Stomach (tissue), 8 donors: ENCODE measurements at regions not wholly inside any gene's neighbourhood (a gene's known extent, or its start where the extent isn't known, plus 50 kb on each side); places are given as distances from the start of the nearest gene placed in this dataset.

Experiments used
- DNase-seq, 2 donors: peaks; one replicate each; pipeline versions ENCODE4 v3.0.0 to v3.0.0-alpha.2; 2013 to 2019
- H3K27ac ChIP-seq, 5 donors: fragments of 200-600 bp in 4 of 5; sonication (generic) in 4 of 5; one replicate each; pipeline ENCODE4 v1.5.1; 2013 to 2019; ENCODE audit warnings: mild to moderate bottlenecking in 1 of 5, moderate library complexity in 1 of 5
- H3K27me3 ChIP-seq, 3 donors: fragments of 200-600 bp; sonication (generic); one replicate each; pipeline ENCODE4 v1.5.1; 2017 to 2019; ENCODE audit warnings: mixed run types in 1 of 3
- H3K36me3 ChIP-seq, 4 donors: fragments of 200-600 bp; sonication (generic); 1 replicate in 3 of 4; 2 replicates in 1 of 4; pipeline ENCODE4 v1.5.1; 2016 to 2019
- H3K4me1 ChIP-seq, 4 donors: fragments of 200-600 bp; sonication (generic); one replicate each; pipeline ENCODE4 v1.5.1; 2016 to 2019
- H3K4me3 ChIP-seq, 4 donors: fragments of 200-600 bp; sonication (generic) in 3 of 4; one replicate each; pipeline ENCODE4 v1.5.1; 2016 to 2019; ENCODE audit warnings: mild to moderate bottlenecking in 1 of 4
- H3K9me3 ChIP-seq, 4 donors: fragments of 200-600 bp; sonication (generic); one replicate each; pipeline ENCODE4 v1.5.1; 2016 to 2019
- EP300 ChIP-seq: sonication (generic); formaldehyde crosslinking; IDR thresholded peaks from one replicate; pipeline ENCODE4 v1.6.1; 2017; ENCODE audit warnings: antibody characterized with exemption
- POLR2A ChIP-seq, 4 donors: fragments of 450-650 bp; IDR thresholded peaks; one replicate each; pipeline ENCODE4 v1.6.1; 2016; ENCODE audit warnings: antibody characterized with exemption in 4 of 4, control low read depth in 2 of 4, mild to moderate bottlenecking in 1 of 4, moderate library complexity in 1 of 4
- POLR2AphosphoS5 ChIP-seq, 3 donors: sonication (generic); formaldehyde crosslinking; IDR thresholded peaks; one replicate each; pipeline ENCODE4 v1.6.1; 2016; ENCODE audit warnings: antibody characterized with exemption in 3 of 3
- WGBS, 5 donors: extraction: QIAGEN DNeasy Blood & Tissue Kit in 3 of 5; methylation state at CpG; one replicate each; pipeline versions ENCODE4 v1.1.5 to v1.1.7; 2013 to 2018; 5-methylcytosine and 5-hydroxymethylcytosine counted together
- intact Hi-C: fragments of 100-400 bp; cut with DNase I; formaldehyde crosslinking; loops from one replicate; pipeline ENCODE4 v1.15.1; 2023; ENCODE audit warnings: low total_unique reads
- TF ChIP-seq, protein P1 (sequence below), 7 experiments: fragments of 450-650 bp in 4 of 7; fragments of 200-600 bp in 3 of 7; sonication (generic) in 3 of 7; IDR thresholded peaks; one replicate each; pipeline ENCODE4 v1.5.1; 2016 to 2019; ENCODE audit warnings: antibody characterized with exemption in 7 of 7, control low read depth in 2 of 7, mild to moderate bottlenecking in 1 of 7
- donor health status: healthy with polysubstance abuse.
- donor health status: Bipolar disorder and iron deficiency.
- donor health status: healthy.

DNA sequence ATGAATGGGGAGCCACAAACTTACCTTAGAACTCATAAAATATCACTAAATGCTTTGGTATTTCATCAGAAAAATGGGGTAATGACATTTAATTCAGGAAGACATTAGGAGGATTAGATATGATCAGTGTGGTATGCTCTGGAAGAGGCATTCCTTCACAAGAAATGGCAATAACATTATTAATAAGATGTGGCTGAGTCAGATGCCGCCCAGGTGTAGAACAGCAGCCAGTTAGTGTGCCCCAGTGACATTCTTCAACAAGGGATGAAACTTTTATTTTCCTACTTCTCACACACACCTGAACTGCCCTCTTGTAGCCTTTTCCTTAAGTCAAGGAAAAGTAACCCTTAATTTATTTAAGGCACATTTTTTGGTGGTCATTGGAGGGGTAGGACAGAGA, 69.2 kb upstream of the DYNAP start:
- Histone ChIP-seq H3K36me3 (no peaks in the 10 kb centered on the region), H3K27ac (no peak overlapping the region), H3K27me3 (no peaks in the 10 kb centered on the region), H3K9me3 (no peaks in the 10 kb centered on the region), H3K4me1 (no peaks in the 10 kb centered on the region), H3K4me3 (no peak overlapping the region)
- no peak for DNase-seq
- WGBS, 5 donors = 86 to 96% (median 91%) methylated on average over 1 of the region's 1 CpG
- TF ChIP-seq, protein P1, sequence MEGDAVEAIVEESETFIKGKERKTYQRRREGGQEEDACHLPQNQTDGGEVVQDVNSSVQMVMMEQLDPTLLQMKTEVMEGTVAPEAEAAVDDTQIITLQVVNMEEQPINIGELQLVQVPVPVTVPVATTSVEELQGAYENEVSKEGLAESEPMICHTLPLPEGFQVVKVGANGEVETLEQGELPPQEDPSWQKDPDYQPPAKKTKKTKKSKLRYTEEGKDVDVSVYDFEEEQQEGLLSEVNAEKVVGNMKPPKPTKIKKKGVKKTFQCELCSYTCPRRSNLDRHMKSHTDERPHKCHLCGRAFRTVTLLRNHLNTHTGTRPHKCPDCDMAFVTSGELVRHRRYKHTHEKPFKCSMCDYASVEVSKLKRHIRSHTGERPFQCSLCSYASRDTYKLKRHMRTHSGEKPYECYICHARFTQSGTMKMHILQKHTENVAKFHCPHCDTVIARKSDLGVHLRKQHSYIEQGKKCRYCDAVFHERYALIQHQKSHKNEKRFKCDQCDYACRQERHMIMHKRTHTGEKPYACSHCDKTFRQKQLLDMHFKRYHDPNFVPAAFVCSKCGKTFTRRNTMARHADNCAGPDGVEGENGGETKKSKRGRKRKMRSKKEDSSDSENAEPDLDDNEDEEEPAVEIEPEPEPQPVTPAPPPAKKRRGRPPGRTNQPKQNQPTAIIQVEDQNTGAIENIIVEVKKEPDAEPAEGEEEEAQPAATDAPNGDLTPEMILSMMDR (IDR thresholded peaks at IDR 0.05) = no peak
- TF ChIP-seq EP300 = no peak
- TF ChIP-seq POLR2A (IDR thresholded peaks at IDR 0.05) = no peak
- TF ChIP-seq POLR2AphosphoS5 (IDR thresholded peaks at IDR 0.05) = no peak
- intact Hi-C loops = no loop called here

DNA sequence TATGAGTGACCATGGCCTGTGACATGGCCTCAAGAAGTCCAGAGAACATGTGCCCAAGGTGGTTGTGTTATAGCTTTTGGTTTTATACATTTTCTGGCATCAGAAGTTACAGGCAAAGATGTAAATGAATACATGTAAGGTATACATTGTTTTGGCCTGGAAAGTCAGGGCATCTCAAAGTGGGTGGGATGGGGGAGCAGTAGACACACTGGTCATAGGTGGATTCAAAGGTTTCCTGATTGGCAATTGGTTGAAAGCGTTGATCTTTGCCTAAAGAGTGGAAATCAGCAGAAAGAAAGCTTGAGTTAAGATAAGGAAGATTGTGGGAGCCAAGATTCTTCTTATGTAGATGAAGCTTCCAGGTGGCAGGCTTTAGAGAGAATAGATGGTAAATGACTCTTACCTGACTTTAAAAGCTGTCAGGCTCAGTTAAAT, 62.1 kb upstream of the DYNAP start:
- intact Hi-C loops = no loop called here
- H3K27ac ChIP-seq = no peak overlapping the region
- no peaks in the 10 kb centered on the region for H3K36me3 ChIP-seq
- H3K4me1 ChIP-seq = no peaks in the 10 kb centered on the region
- WGBS, 5 donors = 26 to 57% (median 50%) methylated on average over 1 of the region's 1 CpG
- DNase-seq = no peak
- TF ChIP-seq, protein P1 (IDR thresholded peaks at IDR 0.05) = no peak
- TF ChIP-seq POLR2A (IDR thresholded peaks at IDR 0.05) (no peak), POLR2AphosphoS5 (IDR thresholded peaks at IDR 0.05) (no peak), EP300 (no peak)
- H3K9me3 ChIP-seq = no peaks in the 10 kb centered on the region
- H3K4me3 ChIP-seq = no peak overlapping the region
- no peaks in the 10 kb centered on the region for H3K27me3 ChIP-seq

DNA sequence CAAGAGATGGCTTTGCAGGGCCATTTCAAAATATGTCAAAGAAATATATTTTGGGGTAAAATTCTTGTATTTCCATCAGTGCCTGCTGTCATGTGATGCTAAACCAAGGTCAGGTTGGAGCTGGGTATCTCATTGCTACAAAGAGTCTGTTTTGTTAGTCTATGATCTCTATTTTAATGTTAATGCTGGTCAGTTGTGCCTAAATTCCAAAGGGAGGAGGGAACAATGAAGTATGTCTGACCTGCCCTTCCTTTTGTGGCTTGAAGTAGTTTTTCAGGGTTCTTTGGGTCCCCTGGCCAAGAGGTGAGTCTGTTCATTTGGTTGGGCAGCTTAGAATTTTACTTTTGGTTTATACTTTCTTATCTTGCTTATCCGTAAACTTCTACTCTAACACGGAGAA, 61.6 kb upstream of the DYNAP start:
- H3K4me3 ChIP-seq = no peak overlapping the region
- TF ChIP-seq, protein P1 (IDR thresholded peaks at IDR 0.05) = no peak
- no peak for TF ChIP-seq EP300
- no peak for TF ChIP-seq POLR2A (IDR thresholded peaks at IDR 0.05)
- no peak for TF ChIP-seq POLR2AphosphoS5 (IDR thresholded peaks at IDR 0.05)
- no peaks in the 10 kb centered on the region for H3K27me3 ChIP-seq
- H3K27ac ChIP-seq = no peak overlapping the region
- H3K36me3 ChIP-seq = no peaks in the 10 kb centered on the region
- no peaks in the 10 kb centered on the region for H3K4me1 ChIP-seq
- 21 to 37% (median 29%) methylated on average over 2 of the region's 2 CpGs for WGBS, 5 donors
- H3K9me3 ChIP-seq = no peaks in the 10 kb centered on the region
- intact Hi-C loops = no loop called here
- DNase-seq = no peak

DNA sequence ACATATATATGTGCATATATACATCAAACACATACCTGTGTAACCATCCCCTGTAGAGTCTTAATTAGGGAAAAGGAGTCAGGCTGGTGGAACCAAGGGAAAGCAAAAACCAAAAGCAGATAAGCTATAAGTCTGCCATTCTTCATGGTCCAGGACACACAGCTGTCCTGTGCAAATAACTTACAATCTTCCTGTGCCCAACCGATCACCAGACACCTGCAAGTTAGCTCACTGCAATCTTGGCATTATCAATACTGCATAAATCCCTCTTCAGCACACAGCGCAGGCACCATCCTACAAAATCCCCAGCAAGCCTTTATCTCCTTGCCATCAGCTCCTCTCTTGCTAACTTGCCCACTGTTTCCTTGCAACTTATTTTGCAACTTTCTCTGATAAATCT, 60.8 kb upstream of the DYNAP start:
- no peak for DNase-seq
- Histone ChIP-seq H3K4me1 (no peaks in the 10 kb centered on the region), H3K27me3 (no peaks in the 10 kb centered on the region), H3K36me3 (no peaks in the 10 kb centered on the region), H3K27ac (no peak overlapping the region), H3K9me3 (peaks cover 0 to 8% (median 5%) of the 10 kb centered on the region in 4 donors), H3K4me3 (no peak overlapping the region)
- TF ChIP-seq POLR2AphosphoS5 (IDR thresholded peaks at IDR 0.05) (no peak), POLR2A (IDR thresholded peaks at IDR 0.05) (no peak), EP300 (no peak)
- TF ChIP-seq, protein P1 (IDR thresholded peaks at IDR 0.05) = no peak
- WGBS, 5 donors = 62 to 75% (median 68%) methylated on average over 2 of the region's 2 CpGs
- intact Hi-C loops = no loop called here
